ENCODE measurements at regions not wholly inside any gene's neighbourhood (a gene's known extent, or its start where the extent isn't known, plus 50 kb on each side); places are given as distances from the start of the nearest gene placed in this dataset.
"Not testable (repeated sequence)": the region's sequence is repeated elsewhere in the genome, so short reads cannot be mapped to it uniquely, and the experiment has no call there.

DNA sequence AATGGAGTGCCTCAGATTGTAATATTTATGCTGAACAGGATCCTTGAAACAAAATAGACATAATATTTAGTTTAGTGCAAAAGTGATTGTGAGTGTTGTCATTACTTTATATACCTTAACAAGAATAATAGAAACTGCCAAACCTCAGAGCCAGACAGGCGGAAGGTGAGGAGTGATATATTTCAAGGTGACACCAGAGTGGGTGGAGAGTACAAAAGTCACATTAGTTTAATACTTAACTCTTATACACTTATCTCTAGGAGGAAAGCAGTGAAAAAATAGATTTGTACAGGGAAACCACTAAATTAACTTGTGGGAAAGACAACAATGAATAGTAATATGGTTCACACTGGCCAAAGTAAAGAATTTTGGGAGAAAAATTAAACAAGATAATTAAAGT lies 342.8 kb upstream of the NDST4 start:
- intact Hi-C loops (cut with micrococcal nuclease) = no loop called here
- Mint-ChIP-seq H3K36me3 (ENCODE audit: low read depth) (no peaks in the 10 kb centered on the region), H3K4me1 (ENCODE audit: low read depth) (no peaks in the 10 kb centered on the region)

DNA sequence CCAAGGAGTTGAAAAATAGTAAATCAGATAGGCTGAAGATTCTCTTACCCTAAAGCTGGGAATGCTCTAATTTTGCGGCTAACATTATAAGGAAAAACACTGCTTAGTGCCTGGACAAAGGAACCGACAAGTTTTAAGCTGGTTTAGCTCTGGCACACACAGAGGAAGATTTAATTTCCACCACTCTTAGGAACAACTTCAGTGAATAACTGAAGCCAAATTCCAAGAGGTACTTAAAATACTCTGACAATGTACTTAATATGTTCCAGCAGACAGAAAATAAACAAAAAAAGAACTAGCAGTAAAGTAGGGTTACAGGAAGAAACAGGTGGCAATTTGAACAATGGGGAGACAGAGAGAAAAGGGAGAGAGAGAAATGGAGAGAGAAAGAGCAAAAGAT lies 340.8 kb upstream of the NDST4 start:
- Mint-ChIP-seq H3K36me3 (ENCODE audit: low read depth) (no peaks in the 10 kb centered on the region), H3K27ac (no peak overlapping the region), H3K27me3 (ENCODE audit: insufficient read depth) (no peaks in the 10 kb centered on the region), H3K9me3 (no peaks in the 10 kb centered on the region), H3K4me1 (ENCODE audit: low read depth) (no peaks in the 10 kb centered on the region), H3K4me3 (no peak overlapping the region)
- no peak for DNase-seq (ENCODE audit: low spot score)
- intact Hi-C loops (cut with micrococcal nuclease) = no loop called here

More for the DNA sequence above, 342.8 kb upstream of the NDST4 start:
- Mint-ChIP-seq H3K4me3 (no peak overlapping the region), H3K27me3 (ENCODE audit: insufficient read depth) (no peaks in the 10 kb centered on the region), H3K9me3 (no peaks in the 10 kb centered on the region), H3K27ac (no peak overlapping the region)
- no peak for DNase-seq (ENCODE audit: low spot score)

DNA sequence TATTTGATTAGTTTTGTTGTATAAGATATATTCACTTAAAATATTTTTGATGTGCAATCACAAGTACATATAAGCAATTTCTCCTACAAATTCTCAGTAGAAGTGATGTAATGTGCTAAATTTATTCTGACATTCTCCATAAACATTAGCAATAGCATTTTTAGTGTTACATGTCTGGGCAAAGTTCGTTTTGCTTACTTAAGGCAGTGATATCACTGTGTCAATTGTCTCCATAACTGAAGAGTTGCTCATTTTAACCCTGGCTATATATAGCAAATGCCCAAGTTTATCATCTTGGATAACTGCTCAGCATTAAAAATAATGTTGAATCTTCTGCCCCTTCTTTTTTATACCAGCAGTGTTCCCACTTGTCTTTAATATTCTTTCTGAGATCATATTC lies 340.0 kb upstream of the NDST4 start:
- no peak overlapping the region for H3K27ac Mint-ChIP-seq
- no peaks in the 10 kb centered on the region for H3K36me3 Mint-ChIP-seq (ENCODE audit: low read depth)
- H3K4me3 Mint-ChIP-seq = no peak overlapping the region
- no peaks in the 10 kb centered on the region for H3K9me3 Mint-ChIP-seq
- H3K4me1 Mint-ChIP-seq (ENCODE audit: low read depth) = no peaks in the 10 kb centered on the region
- no peaks in the 10 kb centered on the region for H3K27me3 Mint-ChIP-seq (ENCODE audit: insufficient read depth)
- no peak for DNase-seq (ENCODE audit: low spot score)
- intact Hi-C loops (cut with micrococcal nuclease) = no loop called here

- intact Hi-C loops (cut with micrococcal nuclease); H3K9me3 Mint-ChIP-seq; H3K27ac Mint-ChIP-seq; DNase-seq (ENCODE audit: low spot score); H3K4me3 Mint-ChIP-seq; H3K36me3 Mint-ChIP-seq (ENCODE audit: low read depth); H3K4me1 Mint-ChIP-seq (ENCODE audit: low read depth); H3K27me3 Mint-ChIP-seq (ENCODE audit: insufficient read depth): not testable (repeated sequence)
These were observed 338.8 kb upstream of the NDST4 start for GRCh38 chr4:115452229-115452628.

GRCh38 chr4:115437739-115438138 lies 324.3 kb upstream of the NDST4 start:
- no peaks in the 10 kb centered on the region for H3K4me1 Mint-ChIP-seq (ENCODE audit: low read depth)
- H3K27ac Mint-ChIP-seq = no peak overlapping the region
- intact Hi-C loops (cut with micrococcal nuclease) = no loop called here
- H3K27me3 Mint-ChIP-seq (ENCODE audit: insufficient read depth) = no peaks in the 10 kb centered on the region
- no peak overlapping the region for H3K4me3 Mint-ChIP-seq
- no peaks in the 10 kb centered on the region for H3K36me3 Mint-ChIP-seq (ENCODE audit: low read depth)
- no peak for DNase-seq (ENCODE audit: low spot score)
- no peaks in the 10 kb centered on the region for H3K9me3 Mint-ChIP-seq

DNA sequence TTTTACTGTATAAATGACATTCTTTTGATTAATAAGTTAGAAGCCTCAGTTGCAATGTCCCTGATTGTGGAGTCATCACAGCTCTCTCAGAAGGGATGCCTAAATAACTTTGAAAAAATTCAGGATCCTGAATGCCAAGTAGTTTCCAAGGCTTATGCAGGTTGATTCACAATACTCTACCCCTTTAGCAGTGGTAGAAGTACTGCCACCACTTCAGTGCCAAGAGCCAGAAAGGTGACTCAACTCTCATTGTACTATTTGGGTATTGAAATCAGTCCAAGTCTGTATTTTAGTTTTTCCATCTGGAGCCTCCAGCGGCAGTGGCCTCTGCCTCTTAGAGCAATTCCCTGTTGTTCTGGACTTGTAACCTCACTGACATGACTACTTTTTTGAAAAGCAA lies 320.1 kb upstream of the NDST4 start:
- Mint-ChIP-seq H3K9me3 (no peaks in the 10 kb centered on the region), H3K4me3 (no peak overlapping the region), H3K4me1 (ENCODE audit: low read depth) (no peaks in the 10 kb centered on the region), H3K36me3 (ENCODE audit: low read depth) (no peaks in the 10 kb centered on the region), H3K27ac (no peak overlapping the region), H3K27me3 (ENCODE audit: insufficient read depth) (no peaks in the 10 kb centered on the region)
- no peak for DNase-seq (ENCODE audit: low spot score)
- intact Hi-C loops (cut with micrococcal nuclease) = no loop called here

- no peaks in the 10 kb centered on the region for H3K36me3 Mint-ChIP-seq (ENCODE audit: low read depth)
- DNase-seq (ENCODE audit: low spot score) = no peak
- no peak overlapping the region for H3K27ac Mint-ChIP-seq
- no peaks in the 10 kb centered on the region for H3K4me1 Mint-ChIP-seq (ENCODE audit: low read depth)
- intact Hi-C loops (cut with micrococcal nuclease) = no loop called here
- H3K4me3 Mint-ChIP-seq = no peak overlapping the region
- H3K27me3 Mint-ChIP-seq (ENCODE audit: insufficient read depth) = no peaks in the 10 kb centered on the region
- no peaks in the 10 kb centered on the region for H3K9me3 Mint-ChIP-seq
These were observed 316.6 kb upstream of the NDST4 start for GRCh38 chr4:115430024-115430423.

GRCh38 chr4:115428455-115428854 lies 315.0 kb upstream of the NDST4 start:
- no peak for DNase-seq (ENCODE audit: low spot score)
- H3K27ac Mint-ChIP-seq = no peak overlapping the region
- H3K4me1 Mint-ChIP-seq (ENCODE audit: low read depth) = no peaks in the 10 kb centered on the region
- H3K27me3 Mint-ChIP-seq (ENCODE audit: insufficient read depth) = no peaks in the 10 kb centered on the region
- no peak overlapping the region for H3K4me3 Mint-ChIP-seq
- intact Hi-C loops (cut with micrococcal nuclease) = no loop called here
- H3K36me3 Mint-ChIP-seq (ENCODE audit: low read depth) = no peaks in the 10 kb centered on the region
- H3K9me3 Mint-ChIP-seq = no peaks in the 10 kb centered on the region

- Mint-ChIP-seq H3K27me3 (ENCODE audit: insufficient read depth) (no peaks in the 10 kb centered on the region), H3K4me3 (no peak overlapping the region), H3K27ac (no peak overlapping the region), H3K9me3 (no peaks in the 10 kb centered on the region), H3K36me3 (ENCODE audit: low read depth) (no peaks in the 10 kb centered on the region), H3K4me1 (ENCODE audit: low read depth) (no peaks in the 10 kb centered on the region)
- DNase-seq (ENCODE audit: low spot score) = no peak
- intact Hi-C loops (cut with micrococcal nuclease) = no loop called here
These were observed 311.4 kb upstream of the NDST4 start for GRCh38 chr4:115424852-115425251.

DNA sequence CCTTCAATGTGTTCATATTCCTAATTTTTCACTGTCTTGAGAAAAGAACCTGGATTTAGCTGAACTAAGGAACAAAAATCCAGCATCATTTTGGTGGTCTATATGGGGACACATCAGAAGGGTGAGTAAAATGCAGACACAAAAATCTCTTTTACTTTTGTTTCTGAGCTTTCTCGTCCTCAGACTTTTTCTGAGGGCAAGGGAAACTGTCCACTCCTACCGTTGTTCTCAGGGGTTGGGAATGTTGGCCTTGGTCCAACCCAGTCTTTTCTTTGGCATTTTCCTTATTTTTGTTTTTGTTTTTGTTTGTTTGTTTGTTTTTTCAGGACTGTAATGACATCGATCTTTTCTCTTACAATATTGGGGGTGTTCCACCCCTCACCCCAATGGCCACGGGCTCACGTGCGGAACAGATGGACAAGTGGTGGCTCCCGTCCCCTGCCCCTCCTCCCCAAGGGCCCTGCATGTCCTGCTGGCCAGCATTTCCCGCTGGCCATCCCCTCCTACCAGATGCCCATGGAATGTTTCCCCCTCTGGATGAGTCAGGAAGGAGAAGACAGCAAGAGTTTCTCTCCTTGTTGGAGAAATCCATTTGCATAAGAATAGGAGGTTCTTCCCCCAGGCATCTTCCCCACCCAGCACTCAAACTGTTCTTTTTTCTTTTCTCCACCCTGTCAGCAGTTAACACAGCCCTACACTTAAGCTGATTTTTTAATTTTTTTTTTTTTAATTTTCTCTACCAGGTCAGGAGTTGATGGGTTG lies 305.4 kb upstream of the NDST4 start:
- Mint-ChIP-seq H3K4me3 (no peak overlapping the region), H3K9me3 (no peaks in the 10 kb centered on the region), H3K27ac (no peak overlapping the region), H3K4me1 (ENCODE audit: low read depth) (no peaks in the 10 kb centered on the region), H3K36me3 (ENCODE audit: low read depth) (no peaks in the 10 kb centered on the region), H3K27me3 (ENCODE audit: insufficient read depth) (no peaks in the 10 kb centered on the region)
- intact Hi-C loops (cut with micrococcal nuclease) = no loop called here
- DNase-seq (ENCODE audit: low spot score) = no peak

DNA sequence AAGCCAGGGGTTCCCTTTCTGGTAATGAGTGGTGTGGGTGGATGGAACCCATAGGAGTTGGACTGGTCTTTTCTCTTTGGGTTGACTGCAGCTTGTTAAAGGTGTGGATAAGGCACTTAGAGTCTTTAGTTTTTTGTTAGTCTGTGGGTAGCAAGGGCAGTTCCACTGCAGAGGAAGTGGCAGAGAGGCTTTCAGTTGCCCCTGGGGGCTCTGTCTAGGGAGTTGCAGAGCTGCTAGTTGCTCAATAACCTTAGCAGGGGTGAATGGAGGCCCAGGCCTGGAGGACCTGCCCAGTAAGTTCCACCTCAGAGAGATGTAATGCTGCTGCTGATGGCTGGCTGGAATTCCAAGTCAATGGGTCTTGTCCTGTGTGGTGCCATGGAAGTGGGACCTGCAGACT lies 282.6 kb upstream of the NDST4 start:
- Mint-ChIP-seq H3K27me3 (ENCODE audit: insufficient read depth) (peaks cover 2% of the 10 kb centered on the region), H3K4me3 (no peak overlapping the region), H3K4me1 (ENCODE audit: low read depth) (no peaks in the 10 kb centered on the region), H3K9me3 (peaks cover 10% of the 10 kb centered on the region), H3K36me3 (ENCODE audit: low read depth) (no peaks in the 10 kb centered on the region), H3K27ac (no peak overlapping the region)
- intact Hi-C loops (cut with micrococcal nuclease) = no loop called here
- no peak for DNase-seq (ENCODE audit: low spot score)

DNA sequence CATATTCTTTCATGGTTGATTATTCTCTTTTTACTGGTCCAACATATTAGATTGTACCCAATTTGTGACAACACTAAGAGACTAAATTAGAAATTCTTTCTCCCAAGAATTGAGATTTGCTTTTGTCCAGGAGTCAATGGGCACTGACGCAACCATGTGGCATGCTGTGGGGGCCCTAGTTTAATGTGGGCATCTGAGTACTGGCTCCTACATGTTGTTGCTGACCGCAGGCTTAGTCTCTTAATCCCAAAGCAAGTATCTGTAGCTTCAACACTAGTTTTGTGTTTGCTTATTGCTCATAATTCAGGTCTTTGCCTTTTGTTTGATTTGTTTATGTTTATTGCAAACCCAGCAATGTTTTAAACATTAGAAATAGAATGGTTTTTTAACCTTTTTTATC lies 263.4 kb upstream of the NDST4 start:
- H3K36me3 Mint-ChIP-seq (ENCODE audit: low read depth) = no peaks in the 10 kb centered on the region
- H3K4me1 Mint-ChIP-seq (ENCODE audit: low read depth) = no peaks in the 10 kb centered on the region
- DNase-seq (ENCODE audit: low spot score) = no peak
- intact Hi-C loops (cut with micrococcal nuclease) = no loop called here
- no peaks in the 10 kb centered on the region for H3K9me3 Mint-ChIP-seq
- H3K27me3 Mint-ChIP-seq (ENCODE audit: insufficient read depth) = no peaks in the 10 kb centered on the region
- H3K27ac Mint-ChIP-seq = no peak overlapping the region
- no peak overlapping the region for H3K4me3 Mint-ChIP-seq

GRCh38 chr4:115374621-115375020 lies 261.2 kb upstream of the NDST4 start:
- no peaks in the 10 kb centered on the region for H3K36me3 Mint-ChIP-seq (ENCODE audit: low read depth)
- H3K9me3 Mint-ChIP-seq = no peaks in the 10 kb centered on the region
- no peak overlapping the region for H3K27ac Mint-ChIP-seq
- no peak overlapping the region for H3K4me3 Mint-ChIP-seq
- H3K4me1 Mint-ChIP-seq (ENCODE audit: low read depth) = no peaks in the 10 kb centered on the region
- DNase-seq (ENCODE audit: low spot score) = no peak
- intact Hi-C loops (cut with micrococcal nuclease) = no loop called here
- no peaks in the 10 kb centered on the region for H3K27me3 Mint-ChIP-seq (ENCODE audit: insufficient read depth)

GRCh38 chr4:115370490-115370889 lies 257.1 kb upstream of the NDST4 start:
- Mint-ChIP-seq H3K9me3 (no peaks in the 10 kb centered on the region), H3K36me3 (ENCODE audit: low read depth) (no peaks in the 10 kb centered on the region), H3K27ac (no peak overlapping the region), H3K4me1 (ENCODE audit: low read depth) (no peaks in the 10 kb centered on the region), H3K27me3 (ENCODE audit: insufficient read depth) (no peaks in the 10 kb centered on the region), H3K4me3 (no peak overlapping the region)
- intact Hi-C loops (cut with micrococcal nuclease) = no loop called here
- DNase-seq (ENCODE audit: low spot score) = no peak
